Vagina (tissue), 2 donors: ENCODE measurements at regions not wholly inside any gene's neighbourhood (a gene's known extent, or its start where the extent isn't known, plus 50 kb on each side); places are given as distances from the start of the nearest gene placed in this dataset.

Source experiments
- POLR2A ChIP-seq, 2 donors: fragments of 450-650 bp; IDR thresholded peaks; one replicate each; pipeline ENCODE4 v1.6.1; 2017; ENCODE audit warnings: antibody characterized with exemption in 2 of 2, mild to moderate bottlenecking in 2 of 2, moderate library complexity in 2 of 2
- TF ChIP-seq, protein P1 (sequence below), 3 experiments: fragments of 450-650 bp in 2 of 3; fragments of 200-600 bp in 1 of 3; sonication (generic) in 1 of 3; IDR thresholded peaks; one replicate each; pipeline ENCODE4 v1.5.1; 2017 to 2019; ENCODE audit warnings: antibody characterized with exemption in 3 of 3, mild to moderate bottlenecking in 2 of 3, moderate library complexity in 2 of 3

DNA sequence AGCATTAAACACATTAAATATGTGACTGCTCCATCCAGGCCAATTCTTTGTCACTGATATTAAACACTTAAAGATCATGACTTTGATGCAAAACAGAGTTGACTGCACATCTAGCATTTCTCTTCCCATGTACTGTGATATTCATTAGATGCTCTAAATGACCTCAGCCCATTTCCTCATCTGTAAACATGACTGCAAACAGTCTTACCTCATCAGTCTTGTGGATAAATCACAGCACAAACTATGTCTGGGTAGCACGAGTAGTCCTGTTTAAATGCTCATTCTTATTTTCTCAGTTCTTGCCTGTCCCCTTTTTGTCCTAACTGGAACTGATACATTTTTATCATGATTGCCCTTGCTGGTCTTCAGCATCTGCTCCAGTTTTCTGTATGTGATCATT, 1974.8 kb upstream of the LRRTM1 start:
- no peak for TF ChIP-seq POLR2A (IDR thresholded peaks at IDR 0.05)
- TF ChIP-seq, protein P1, sequence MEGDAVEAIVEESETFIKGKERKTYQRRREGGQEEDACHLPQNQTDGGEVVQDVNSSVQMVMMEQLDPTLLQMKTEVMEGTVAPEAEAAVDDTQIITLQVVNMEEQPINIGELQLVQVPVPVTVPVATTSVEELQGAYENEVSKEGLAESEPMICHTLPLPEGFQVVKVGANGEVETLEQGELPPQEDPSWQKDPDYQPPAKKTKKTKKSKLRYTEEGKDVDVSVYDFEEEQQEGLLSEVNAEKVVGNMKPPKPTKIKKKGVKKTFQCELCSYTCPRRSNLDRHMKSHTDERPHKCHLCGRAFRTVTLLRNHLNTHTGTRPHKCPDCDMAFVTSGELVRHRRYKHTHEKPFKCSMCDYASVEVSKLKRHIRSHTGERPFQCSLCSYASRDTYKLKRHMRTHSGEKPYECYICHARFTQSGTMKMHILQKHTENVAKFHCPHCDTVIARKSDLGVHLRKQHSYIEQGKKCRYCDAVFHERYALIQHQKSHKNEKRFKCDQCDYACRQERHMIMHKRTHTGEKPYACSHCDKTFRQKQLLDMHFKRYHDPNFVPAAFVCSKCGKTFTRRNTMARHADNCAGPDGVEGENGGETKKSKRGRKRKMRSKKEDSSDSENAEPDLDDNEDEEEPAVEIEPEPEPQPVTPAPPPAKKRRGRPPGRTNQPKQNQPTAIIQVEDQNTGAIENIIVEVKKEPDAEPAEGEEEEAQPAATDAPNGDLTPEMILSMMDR (IDR thresholded peaks at IDR 0.05) = no peak
